CD4-positive, alpha-beta T cell (primary cell): ENCODE measurements at regions not wholly inside any gene's neighbourhood (a gene's known extent, or its start where the extent isn't known, plus 50 kb on each side); places are given as distances from the start of the nearest gene placed in this dataset.
"Not testable (repeated sequence)": the region's sequence is repeated elsewhere in the genome, so short reads cannot be mapped to it uniquely, and the experiment has no call there.

Experiments used
- ATAC-seq: fragments of 200-7000 bp; cut with Tn5 transposase; one replicate; pipeline ENCODE4 v1.10.0; 2022; ENCODE audit warnings: mild to moderate bottlenecking; ENCODE audit not compliant: poor library complexity
- CTCF ChIA-PET: fragments of 350-600 bp; sonication (Branson Sonifier 250); formaldehyde crosslinking; loops from one replicate; lab custom pipeline; 2021; ENCODE audit warnings: antibody characterized with exemption, inconsistent platforms; lab: Charles Lee
- POLR2A ChIA-PET: fragments of 350-600 bp; sonication (Branson Sonifier 250); formaldehyde crosslinking; loops from one replicate; lab custom pipeline; 2021; ENCODE audit warnings: antibody characterized with exemption, inconsistent platforms; lab: Charles Lee
- DNase-seq, 14 experiments: peaks; one replicate each; pipeline ENCODE4 v3.0.0-alpha.2; 2013 to 2020; ENCODE audit warnings: mixed read lengths in 2 of 14
- H3K27ac ChIP-seq, 2 donors: one replicate each; pipeline versions ENCODE4 v1.5.1 to v1.7.0; 2013; ENCODE audit warnings: low read length in 2 of 2, low read depth in 1 of 2, mild to moderate bottlenecking in 1 of 2
- H3K27me3 ChIP-seq, 2 experiments: 1 replicate in 1 of 2; 2 replicates in 1 of 2; pipeline versions ENCODE4 v1.6.1 to v1.7.0; 2013; ENCODE audit warnings: low read length in 2 of 2, control low read depth in 1 of 2, mild to moderate bottlenecking in 1 of 2, moderate library complexity in 1 of 2; ENCODE audit not compliant: insufficient read depth in 2 of 2, control insufficient read depth in 1 of 2
- H3K36me3 ChIP-seq: one replicate; pipeline ENCODE4 v1.6.1; 2013; ENCODE audit warnings: low read length, control low read depth; ENCODE audit not compliant: insufficient read depth
- H3K4me1 ChIP-seq: one replicate; pipeline ENCODE4 v1.6.1; 2013; ENCODE audit warnings: low read length, control low read depth; ENCODE audit not compliant: insufficient read depth
- H3K4me3 ChIP-seq: one replicate; pipeline ENCODE4 v1.5.1; 2013; ENCODE audit warnings: mild to moderate bottlenecking, low read length, moderate library complexity
- H3K9me3 ChIP-seq, 2 experiments: 1 replicate in 1 of 2; 2 replicates in 1 of 2; pipeline versions ENCODE4 v1.6.1 to v1.7.0; 2013; ENCODE audit warnings: low read length in 2 of 2, mild to moderate bottlenecking in 2 of 2, control low read depth in 1 of 2, moderate library complexity in 1 of 2; ENCODE audit not compliant: control insufficient read depth in 1 of 2, insufficient read depth in 1 of 2
- H3K27ac Mint-ChIP-seq: one replicate; pipeline ENCODE4 v1.8.0; 2020; ENCODE audit warnings: mixed read lengths
- H3K27me3 Mint-ChIP-seq: one replicate; pipeline ENCODE4 v1.8.0; 2021; ENCODE audit warnings: mixed read lengths
- H3K36me3 Mint-ChIP-seq: one replicate; pipeline ENCODE4 v1.8.0; 2021; ENCODE audit warnings: low read depth, mixed read lengths
- H3K4me1 Mint-ChIP-seq: one replicate; pipeline ENCODE4 v1.8.0; 2021; ENCODE audit warnings: low read depth, mixed read lengths
- H3K4me3 Mint-ChIP-seq: one replicate; pipeline ENCODE4 v1.8.0; 2020; ENCODE audit warnings: mild to moderate bottlenecking, mixed read lengths
- H3K9me3 Mint-ChIP-seq: one replicate; pipeline ENCODE4 v1.8.0; 2020; ENCODE audit warnings: mixed read lengths
- intact Hi-C, 2 experiments: fragments of 100-400 bp; cut with DNase I in 1 of 2; cut with micrococcal nuclease in 1 of 2; formaldehyde crosslinking; loops; one replicate each; pipeline versions ENCODE4 v1.15.1 to v1.9.0; 2023 to 2025; cut with DNase I, micrococcal nuclease
- TF ChIP-seq, protein P1 (sequence below): fragments of 200-600 bp; IDR thresholded peaks from one replicate; pipeline ENCODE4 v1.8.0; 2022; ENCODE audit warnings: antibody characterized with exemption, mild to moderate bottlenecking

DNA sequence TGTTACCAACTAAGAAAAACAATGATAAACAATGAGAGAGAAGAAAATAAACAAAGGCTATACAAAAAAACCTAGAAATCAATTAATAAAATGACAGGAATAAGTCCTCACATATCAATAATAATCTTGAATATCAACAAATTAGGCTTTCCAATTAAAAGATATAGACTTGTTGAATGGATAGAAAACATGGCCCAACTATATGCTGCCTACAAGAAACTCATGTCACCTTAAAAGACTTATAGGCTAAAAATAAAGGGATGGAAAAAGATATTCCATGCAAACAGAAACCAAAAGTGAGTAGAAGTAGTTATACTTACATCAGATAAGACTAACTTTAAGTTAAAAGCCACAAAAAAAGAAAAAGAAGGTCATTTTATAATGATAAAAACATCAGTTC is 183.9 kb downstream of the MYRFL start:
- POLR2A ChIA-PET = no interaction called here

DNA sequence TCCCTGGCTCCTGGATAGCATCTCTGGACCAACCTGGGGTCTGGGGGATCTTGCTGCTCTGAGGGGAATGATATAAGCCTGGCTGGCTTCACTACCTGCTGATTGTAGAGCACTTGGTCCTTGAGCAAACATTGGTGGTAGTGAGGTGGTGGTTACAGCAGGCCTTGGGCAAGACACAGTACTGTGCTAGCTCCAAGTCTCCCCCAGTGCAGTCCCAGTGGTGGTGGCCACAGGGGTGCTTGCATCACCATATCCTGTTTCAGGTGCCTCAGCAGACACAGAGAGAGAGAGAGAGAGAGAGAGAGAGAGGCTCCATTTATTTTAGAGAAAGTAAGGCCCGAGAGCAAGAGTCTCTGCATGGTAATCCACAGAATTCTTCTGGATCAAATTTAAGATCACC is 186.3 kb downstream of the MYRFL start:
- H3K4me1 Mint-ChIP-seq = no peaks in the 10 kb centered on the region
- POLR2A ChIA-PET = no interaction called here

More for the DNA sequence above, 183.9 kb downstream of the MYRFL start:
- peaks cover 4% of the 10 kb centered on the region for H3K36me3 Mint-ChIP-seq
- peaks cover 6% of the 10 kb centered on the region for H3K27me3 Mint-ChIP-seq
- H3K4me3 Mint-ChIP-seq = no peak overlapping the region
- peaks cover 6% of the 10 kb centered on the region for H3K9me3 Mint-ChIP-seq
- no peak for DNase-seq
- TF ChIP-seq, protein P1, sequence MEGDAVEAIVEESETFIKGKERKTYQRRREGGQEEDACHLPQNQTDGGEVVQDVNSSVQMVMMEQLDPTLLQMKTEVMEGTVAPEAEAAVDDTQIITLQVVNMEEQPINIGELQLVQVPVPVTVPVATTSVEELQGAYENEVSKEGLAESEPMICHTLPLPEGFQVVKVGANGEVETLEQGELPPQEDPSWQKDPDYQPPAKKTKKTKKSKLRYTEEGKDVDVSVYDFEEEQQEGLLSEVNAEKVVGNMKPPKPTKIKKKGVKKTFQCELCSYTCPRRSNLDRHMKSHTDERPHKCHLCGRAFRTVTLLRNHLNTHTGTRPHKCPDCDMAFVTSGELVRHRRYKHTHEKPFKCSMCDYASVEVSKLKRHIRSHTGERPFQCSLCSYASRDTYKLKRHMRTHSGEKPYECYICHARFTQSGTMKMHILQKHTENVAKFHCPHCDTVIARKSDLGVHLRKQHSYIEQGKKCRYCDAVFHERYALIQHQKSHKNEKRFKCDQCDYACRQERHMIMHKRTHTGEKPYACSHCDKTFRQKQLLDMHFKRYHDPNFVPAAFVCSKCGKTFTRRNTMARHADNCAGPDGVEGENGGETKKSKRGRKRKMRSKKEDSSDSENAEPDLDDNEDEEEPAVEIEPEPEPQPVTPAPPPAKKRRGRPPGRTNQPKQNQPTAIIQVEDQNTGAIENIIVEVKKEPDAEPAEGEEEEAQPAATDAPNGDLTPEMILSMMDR = no peak
- no peak for ATAC-seq
- Histone ChIP-seq H3K4me1 (no peaks in the 10 kb centered on the region), H3K27me3 (peaks cover 0 to 3% of the 10 kb centered on the region in 2 experiments), H3K4me3 (no peak overlapping the region), H3K27ac (no peak overlapping the region), H3K36me3 (no peaks in the 10 kb centered on the region), H3K9me3 (peaks cover 9 to 18% of the 10 kb centered on the region in 2 experiments)
- H3K4me1 Mint-ChIP-seq = no peaks in the 10 kb centered on the region
- no peak overlapping the region for H3K27ac Mint-ChIP-seq
- intact Hi-C loops = no loop called here
- CTCF ChIA-PET = no interaction called here

DNA sequence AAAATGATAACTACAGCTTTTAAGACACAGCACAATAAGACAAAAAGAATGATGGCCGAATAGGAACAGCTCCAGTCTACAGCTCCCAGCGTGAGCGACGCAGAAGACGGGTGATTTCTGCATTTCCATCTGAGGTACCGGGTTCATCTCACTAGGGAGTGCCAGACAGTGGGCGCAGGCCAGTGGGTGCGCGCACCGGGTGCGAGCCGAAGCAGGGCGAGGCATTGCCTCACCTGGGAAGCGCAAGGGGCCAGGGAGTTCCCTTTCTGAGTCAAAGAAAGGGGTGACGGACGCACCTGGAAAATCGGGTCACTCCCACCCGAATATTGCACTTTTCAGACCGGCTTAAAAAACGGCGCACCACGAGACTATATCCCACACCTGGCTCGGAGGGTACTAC is 188.0 kb downstream of the MYRFL start:
- H3K9me3 ChIP-seq, H3K27ac Mint-ChIP-seq, intact Hi-C loops, H3K36me3 ChIP-seq, H3K4me3 Mint-ChIP-seq, H3K4me3 ChIP-seq, H3K9me3 Mint-ChIP-seq, H3K36me3 Mint-ChIP-seq, DNase-seq, ATAC-seq, POLR2A ChIA-PET, H3K4me1 ChIP-seq, H3K27ac ChIP-seq, CTCF ChIA-PET, H3K4me1 Mint-ChIP-seq, H3K27me3 Mint-ChIP-seq, H3K27me3 ChIP-seq: not testable (repeated sequence)

More for the DNA sequence above, 186.3 kb downstream of the MYRFL start:
- DNase-seq (no peak), ATAC-seq (no peak)
- H3K27me3 Mint-ChIP-seq = peaks cover 6% of the 10 kb centered on the region
- H3K36me3 Mint-ChIP-seq = peaks cover 4% of the 10 kb centered on the region
- Histone ChIP-seq H3K36me3 (no peaks in the 10 kb centered on the region), H3K27ac (no peak overlapping the region), H3K4me3 (no peak overlapping the region), H3K27me3 (peaks cover 0 to 3% of the 10 kb centered on the region in 2 experiments), H3K9me3 (peaks cover 8 to 9% of the 10 kb centered on the region in 2 experiments), H3K4me1 (no peaks in the 10 kb centered on the region)
- TF ChIP-seq, protein P1 = no peak
- no peak overlapping the region for H3K27ac Mint-ChIP-seq
- intact Hi-C loops = no loop called here
- CTCF ChIA-PET = no interaction called here
- H3K9me3 Mint-ChIP-seq = peaks cover 6% of the 10 kb centered on the region
- H3K4me3 Mint-ChIP-seq = no peak overlapping the region

DNA sequence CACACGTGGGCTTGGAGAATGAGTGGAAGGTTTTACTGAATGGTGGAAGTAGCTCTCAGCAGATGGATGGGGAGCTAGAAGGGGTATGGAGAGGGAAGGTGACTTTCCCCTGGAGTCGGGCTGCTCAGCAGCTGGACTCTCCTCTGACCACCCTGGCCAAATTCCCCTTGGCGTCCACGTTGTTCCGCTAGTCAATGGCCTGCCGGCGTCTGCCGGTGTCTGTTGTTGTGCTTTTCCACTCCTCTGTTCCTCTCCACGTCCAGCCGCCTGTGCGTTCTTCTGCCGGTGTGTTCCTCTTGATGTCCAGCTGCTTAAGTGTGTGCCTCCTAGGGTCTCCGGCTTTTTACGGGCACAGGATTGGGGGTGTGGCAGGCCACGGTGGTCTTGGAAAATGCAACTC is 203.5 kb downstream of the MYRFL start:
- Histone ChIP-seq H3K4me3 (no peak overlapping the region), H3K27me3 (no peaks in the 10 kb centered on the region), H3K36me3 (no peaks in the 10 kb centered on the region), H3K4me1 (no peaks in the 10 kb centered on the region), H3K9me3 (no peaks in the 10 kb centered on the region), H3K27ac (no peak overlapping the region)
- Mint-ChIP-seq H3K4me3 (no peak overlapping the region), H3K4me1 (no peaks in the 10 kb centered on the region), H3K27ac (no peak overlapping the region), H3K27me3 (no peaks in the 10 kb centered on the region), H3K9me3 (no peaks in the 10 kb centered on the region), H3K36me3 (no peaks in the 10 kb centered on the region)
- no peak for DNase-seq
- ChIA-PET CTCF (no interaction called here), POLR2A (no interaction called here)
- intact Hi-C loops = no loop called here
- ATAC-seq = no peak
- TF ChIP-seq, protein P1 = no peak
